ENCODE measurements at regions not wholly inside any gene's neighbourhood (a gene's known extent, or its start where the extent isn't known, plus 50 kb on each side); places are given as distances from the start of the nearest gene placed in this dataset.

DNA sequence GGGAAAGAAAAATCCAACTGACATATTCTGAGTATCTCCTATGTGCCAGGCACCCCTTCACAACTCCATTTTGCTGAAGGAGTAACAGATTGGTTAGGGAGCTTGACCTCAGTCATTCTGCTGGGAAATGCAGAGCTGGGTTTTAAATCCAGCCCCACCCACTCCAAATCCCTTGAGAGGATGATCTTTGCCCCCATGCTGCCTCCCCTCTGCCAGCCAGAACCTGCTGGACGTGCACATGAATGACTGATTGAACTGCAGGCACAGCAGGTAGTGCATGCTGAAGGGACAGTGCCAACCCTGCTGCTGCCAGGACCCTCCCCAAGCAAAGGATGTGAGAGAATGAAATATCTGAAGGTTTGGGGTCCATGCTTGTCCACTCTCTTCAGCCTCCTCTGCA, 340.9 kb downstream of the BUD13 start:
- no peak for DNase-seq

DNA sequence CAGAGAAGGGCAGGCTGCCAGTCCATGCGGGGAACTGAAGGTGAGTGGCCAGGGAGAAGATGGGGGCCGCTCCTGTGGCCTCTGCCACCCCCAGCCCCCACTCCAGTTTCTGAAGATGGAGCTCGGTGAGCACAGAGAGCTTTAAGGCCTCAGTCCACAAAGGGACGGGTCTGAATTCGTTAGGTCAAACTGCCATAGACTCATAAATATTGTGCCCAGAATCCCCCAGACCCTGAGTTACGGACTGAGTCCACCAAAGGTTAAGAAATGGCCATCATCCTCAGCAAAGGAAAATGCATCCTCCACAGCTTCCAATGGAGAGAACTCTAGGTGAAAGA, 344.2 kb downstream of the BUD13 start:
- no peak for DNase-seq

DNA sequence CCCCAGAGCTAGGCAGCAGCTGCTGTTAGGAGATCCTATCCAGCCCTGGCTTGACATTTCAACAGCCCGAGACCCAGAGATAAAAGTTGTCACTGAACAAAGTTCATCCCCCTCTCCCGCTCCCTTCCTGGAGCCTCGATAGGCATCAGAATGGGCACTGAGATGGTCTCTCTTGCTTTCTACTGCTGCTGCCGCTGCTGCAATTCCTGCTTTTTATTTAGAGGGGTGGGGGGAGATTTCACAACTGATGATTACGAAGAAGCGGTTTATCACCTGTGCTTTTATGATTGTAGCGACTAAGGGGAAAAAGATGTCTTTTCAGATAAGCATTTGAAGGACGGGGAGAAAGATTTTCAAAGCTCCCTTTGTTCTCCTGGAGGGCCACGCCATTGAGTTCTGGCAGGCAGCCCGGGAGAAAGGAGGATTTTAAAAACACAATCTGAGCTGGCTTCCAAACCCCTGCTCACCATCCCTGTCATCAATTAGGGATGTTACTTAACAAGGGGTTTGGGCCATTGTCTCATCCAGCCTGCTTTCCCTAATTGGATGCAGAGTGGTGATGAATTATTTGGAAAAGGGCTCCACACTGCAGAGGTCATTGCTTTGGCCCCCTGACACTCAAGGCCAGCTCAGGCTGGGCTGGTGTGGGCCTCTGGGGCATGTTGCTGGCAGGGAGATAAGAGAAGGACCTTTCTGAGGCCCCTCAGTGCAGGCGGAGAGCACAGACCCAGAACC, 344.7 kb downstream of the BUD13 start:
- no peak for DNase-seq

DNA sequence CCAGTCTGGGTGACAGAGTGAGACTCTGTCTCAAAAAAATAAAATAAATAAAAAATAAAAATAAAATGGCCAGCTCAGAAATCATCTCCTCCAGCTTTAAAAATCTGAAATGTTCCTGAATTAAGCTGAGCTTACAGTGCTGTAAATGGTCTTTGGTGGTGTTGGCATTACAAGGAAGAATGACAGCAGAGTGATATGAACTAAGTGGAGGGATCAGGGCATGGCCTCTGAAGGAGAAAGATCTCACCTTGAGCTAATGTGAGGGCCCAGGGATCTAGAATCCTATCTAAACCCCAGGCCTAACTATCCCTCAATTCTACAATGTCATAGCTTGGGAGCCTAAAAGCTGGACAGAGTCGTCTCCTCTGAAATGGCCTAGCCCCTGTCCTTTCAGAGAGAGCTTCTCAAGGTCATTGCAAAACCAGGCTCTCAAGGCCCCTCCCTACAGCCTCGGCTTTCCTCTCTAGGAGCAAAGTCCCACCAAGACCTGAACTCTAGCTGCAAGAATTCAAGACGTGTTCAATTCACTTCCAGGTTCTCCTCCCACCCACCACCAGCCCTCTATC, 345.4 kb downstream of the BUD13 start:
- DNase-seq, result no peak

DNA sequence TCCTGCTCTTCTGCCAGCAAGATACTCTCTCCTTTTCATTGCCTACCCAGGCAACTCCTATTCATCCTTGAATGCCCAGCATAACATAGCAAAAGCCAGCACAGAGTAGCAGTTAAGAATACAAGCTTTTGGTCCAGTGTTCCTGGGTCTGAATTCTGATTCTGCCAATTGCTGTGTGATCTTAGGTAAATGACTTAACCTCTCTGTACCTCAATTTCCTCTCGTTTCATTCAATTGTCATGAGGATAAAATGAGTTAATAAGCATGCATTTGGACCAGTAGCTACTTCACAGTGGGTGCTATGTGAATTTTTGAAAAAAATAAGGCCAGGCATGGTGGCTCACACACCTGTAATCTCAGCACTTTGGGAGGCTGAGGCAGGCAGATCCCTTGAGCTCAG, 346.0 kb downstream of the BUD13 start:
- DNase-seq, result no peak

DNA sequence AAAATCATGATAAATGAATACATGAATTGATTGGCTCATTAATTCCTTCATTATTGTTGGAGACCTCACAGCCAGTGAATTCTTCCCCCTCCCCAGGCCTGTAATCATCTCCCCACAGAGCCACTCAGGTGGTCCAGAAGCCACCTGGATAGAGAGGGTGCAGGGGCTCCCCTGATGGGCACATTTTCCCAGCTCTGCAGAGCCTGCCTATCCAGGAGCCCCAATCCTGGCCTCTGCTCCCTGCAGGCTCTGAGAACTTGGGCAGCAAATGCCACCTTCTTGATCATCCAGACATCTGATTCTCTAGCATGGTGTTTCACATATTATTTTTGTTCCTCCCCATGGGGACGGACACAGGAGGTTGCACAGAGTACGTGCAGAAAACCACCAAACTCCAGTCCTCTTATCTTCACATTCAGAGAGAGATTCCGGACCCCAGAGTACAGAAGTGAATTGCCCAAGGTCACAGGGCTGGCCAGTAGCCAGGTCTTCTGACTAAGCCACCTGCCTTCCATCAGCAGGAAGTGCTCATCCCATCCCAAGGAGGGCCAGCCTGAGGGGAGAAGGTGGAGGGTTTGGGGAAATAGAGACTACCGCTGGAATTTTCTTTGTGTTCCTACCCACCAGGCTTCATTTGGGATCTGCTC, 348.0 kb downstream of the BUD13 start:
- DNase-seq, result no peak

DNA sequence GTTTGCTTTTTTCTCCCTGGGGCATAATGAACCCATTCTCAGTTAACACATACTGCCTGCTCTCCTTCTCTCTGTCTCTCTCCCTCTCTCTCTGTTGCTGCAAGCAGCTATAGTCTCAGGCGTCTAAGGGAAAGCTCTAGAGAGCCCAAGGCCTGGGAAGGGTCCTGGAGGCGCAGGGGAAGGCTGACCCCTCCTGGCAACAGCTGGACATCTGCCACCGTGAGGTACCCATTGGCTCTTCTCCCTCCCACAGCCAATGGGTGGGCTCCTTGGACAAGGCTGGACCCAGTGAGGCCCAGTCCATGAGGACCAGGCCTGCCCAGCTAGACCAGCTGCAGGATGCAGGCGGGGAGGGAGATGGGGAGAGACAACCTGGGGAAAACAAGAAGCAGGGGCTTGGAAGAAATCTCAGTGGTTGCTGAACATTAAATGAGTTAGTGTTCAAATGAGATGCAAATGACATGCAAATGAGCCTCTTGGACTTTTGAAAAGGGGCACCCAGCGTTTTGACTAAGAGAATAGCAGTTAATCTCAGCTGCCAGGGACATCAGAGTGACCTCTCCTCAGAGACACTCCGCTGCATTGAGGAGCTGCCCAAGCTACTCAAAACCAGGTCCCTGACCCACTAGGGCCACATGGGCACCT, 349.7 kb downstream of the BUD13 start:
- no peak for DNase-seq

DNA sequence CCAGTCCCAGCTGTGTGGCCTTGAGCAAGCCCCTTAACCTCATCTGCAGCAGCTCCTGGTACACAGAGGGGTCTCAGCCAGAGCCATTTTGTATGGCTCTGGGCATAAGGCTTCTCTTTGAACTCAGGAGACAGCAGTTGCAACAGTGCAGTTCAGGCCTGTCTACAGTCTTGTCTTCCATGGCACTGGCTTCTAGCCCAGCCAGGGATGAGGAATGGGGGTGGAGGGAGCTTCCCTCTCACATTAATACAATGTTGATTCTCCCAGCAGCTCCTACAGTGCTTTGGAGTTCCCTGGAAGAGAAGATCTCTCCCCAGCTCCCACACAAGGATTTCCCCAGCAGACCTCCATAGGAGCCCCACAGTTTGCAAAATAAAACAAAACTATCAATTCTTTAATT, 350.2 kb downstream of the BUD13 start:
- DNase-seq, result no peak

DNA sequence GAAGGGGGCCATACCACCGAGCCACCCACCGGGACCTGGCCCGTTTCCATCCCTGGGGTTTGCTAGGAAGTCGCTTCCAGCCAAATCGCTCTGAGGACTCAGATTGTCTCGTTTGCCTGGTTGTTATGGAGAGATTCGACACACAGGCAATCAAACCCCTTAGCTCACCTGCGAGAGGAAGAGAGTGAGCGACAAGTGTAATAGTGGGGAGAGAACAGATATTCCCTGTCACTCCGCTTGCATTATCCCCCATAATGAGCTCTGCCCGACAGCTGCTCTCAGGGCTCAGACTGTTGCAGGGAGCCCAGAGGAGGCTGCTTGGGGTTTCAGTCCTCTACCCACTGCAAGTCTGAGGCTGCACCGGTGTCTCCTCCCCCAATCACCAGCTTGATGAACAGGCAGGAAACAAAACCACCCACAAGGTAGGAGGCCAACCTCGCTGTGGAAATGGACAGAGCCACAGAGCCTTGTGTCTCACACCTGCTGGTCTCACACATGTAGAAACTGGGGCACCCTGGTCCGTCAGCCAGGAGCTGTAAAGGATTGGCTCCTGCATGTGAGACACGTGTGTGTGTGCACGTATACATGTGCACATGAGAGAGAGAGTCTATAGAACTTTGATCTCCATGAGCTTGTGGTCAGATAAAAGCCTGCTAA, 351.1 kb downstream of the BUD13 start:
- DNase-seq, result no peak

DNA sequence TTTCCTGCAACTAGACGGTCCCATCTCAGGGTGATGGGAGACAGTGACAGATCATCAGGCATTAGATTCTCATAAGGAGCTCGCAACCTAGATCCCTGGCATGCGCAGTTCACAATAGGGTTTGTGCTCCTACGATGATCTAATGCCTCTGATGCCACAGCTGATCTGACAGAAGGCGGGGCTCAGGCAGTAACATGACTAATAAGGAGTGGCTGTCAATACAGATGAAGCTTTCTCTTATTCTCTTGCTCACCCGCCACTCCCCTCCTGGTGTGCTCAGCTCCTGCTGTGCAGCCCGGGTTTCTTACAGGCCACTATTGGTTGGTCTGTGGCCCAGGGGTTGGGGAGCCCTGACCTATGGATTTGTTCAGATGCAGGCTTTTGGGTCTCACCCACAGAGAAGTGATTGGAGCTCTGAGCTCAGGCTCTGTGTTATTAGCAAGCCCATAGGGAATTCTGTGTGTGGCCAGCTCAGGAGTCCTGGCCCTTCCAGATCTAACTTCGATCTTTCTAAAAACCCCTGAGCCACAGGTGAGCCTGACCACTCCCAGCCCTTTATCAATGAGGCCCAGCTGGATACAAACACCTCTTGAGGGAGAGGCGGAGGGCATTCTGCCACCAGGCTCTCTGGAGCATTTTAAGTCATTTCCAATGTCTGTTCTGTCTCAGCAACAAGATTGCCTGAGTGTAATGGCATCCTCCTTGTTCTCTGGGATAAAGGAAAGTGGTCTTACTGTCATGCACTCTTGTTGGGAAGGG, 351.8 kb downstream of the BUD13 start:
- no peak for DNase-seq

DNA sequence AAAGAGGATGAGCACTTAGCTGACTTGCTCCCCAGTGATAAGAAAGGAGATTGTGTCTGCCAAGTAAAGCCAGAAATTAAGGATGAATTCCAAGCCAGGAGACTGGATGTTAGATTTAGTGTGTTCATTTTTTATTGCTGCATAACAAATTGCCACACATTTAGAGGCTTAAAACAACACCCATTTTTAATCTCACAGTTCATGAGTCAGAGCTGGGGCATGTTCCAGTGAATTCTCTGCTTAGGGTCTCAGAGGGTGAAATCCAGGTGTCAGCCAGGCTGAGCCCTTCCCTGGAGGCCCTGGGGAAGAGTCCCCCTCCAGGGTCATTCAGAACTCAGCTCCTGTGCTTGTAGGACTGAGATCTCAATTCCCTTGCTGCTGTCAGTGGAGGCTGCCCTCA, 352.8 kb downstream of the BUD13 start:
- no peak for DNase-seq

DNA sequence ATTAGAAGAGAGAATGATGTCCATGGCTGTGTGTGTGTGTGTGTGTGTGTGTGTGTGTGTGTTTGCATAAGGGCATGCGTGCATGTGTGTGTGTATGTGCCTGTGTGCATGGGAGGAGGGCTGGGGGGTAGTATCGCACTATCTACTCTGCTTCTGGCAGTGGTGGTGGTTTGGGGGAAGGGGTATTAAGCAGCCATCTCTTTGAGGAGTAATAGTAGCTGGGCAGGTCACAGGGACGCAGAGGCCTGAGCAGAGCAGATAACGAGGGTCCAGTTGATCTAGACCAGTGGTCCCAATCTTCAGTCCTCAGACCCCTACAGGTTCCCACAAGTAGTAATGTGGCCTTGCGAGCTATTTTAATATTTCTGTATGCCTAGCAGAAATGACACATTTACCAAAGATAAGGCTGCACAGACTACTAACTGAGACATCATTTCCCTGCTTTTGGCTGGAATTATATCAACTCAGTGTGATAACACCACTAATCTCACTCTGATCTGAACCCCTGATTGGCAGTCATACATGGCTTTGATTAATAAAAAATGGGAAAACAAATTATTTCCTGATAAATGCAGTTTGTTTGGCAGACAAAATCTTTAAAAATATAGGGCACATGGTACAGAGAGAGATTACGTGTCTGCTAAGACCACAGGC, 354.3 kb downstream of the BUD13 start:
- DNase-seq, result no peak

DNA sequence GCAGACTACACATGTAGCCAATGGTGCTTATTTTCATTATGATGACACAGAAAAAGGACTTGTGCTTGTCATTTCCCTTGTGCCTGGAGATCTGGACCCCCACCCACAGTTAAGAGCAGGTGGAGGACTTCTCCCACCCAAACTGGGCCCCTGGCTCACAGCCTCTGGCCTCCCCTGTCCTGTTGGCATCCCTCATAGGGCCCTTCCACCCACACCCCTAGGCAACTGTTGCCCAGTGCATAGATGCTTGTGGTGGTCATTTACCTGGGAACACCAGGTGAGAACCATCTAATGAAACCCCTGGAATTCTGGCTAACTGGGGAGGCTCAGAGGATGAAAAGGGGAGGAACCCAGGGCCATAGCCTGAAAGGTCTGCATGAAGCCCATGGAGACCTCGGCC, 355.9 kb downstream of the BUD13 start:
- DNase-seq, result no peak

DNA sequence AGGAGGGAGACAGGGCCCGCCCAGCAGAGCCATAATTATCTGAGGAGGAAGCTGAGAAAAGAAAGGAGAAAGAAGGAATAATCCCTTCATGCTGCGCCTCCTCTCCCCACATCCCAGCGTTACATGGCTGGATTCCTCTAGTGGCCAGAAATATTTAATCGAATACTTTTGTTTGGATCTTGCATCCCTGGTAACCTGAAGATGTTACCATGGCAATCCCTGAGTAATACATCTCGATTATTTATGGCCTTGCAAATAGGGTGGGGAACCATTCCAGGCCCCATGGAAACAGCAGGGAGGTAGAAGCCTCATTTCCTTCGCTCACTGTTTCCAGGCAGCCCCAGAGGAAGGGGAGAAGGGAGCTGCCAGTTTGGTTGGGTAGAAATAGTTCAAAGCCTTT, 357.7 kb downstream of the BUD13 start:
- DNase-seq, result no peak

DNA sequence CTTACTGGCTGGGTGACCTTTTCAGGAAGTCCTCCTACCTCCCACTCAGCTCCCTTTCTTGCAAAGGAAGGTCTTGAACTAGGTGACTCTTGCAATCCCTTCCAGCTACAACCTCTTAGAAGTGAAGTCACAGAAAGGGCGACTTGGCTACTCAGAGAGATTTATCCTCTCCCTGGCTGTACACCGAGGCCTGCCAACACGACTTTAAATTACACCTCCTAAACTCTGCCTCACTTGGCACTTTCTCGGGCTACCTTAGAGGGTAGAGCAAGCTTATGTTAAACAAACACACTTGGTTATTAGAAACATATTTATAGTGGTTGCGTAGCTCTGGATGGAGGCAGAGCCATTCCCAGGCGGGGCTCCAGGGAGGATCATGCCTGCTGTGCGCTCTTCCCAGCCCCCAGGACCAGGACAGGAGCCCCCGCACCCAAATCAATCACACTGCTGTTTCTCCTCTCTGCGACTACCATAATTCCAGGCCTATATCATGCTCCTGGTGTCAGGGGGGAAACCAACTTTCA, 358.4 kb downstream of the BUD13 start:
- no peak for DNase-seq

DNA sequence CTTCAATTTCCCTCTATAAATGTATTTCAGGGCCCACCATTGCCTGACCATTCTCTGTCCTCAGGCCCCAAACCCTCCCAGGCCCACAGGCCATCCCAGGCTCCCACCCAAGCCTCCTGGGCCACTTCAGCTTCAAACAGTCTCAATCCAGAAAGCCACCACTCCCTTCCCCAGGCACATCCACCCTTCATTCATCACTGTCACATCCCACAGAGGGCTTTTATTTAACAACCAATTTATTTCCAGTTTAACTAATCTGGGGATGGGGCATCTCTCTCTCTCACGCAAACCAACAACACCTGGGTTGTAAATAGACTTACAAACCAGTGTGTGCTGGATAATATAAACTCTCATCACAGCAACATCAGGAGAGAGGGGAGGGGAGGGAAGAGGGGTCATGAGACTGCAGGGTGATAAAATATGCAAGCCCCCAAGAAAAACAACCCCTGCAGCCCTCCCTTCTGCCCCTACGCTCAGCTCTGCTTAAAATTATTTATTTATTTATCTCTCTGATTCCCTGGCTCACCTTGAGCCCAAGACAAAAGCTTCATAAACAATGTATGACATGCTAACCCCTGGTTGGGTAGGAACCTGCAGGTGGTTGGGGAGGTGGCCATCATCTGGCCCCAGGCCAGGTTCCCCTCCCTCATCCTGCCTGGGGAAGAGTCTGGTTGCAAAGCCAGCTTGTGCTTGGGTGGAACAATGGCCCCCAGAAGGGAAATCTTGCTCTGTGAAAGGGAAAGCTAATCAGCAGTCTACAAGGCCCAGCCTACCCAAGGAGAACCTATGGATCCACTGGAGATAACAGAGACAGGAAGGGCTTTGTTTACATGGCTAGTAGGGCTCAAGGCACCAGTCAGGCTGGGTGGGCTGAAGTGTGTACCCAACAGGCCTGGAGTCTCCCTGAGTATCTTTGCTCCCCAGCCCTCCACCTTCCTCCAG, 359.2 kb downstream of the BUD13 start:
- DNase-seq, result no peak

DNA sequence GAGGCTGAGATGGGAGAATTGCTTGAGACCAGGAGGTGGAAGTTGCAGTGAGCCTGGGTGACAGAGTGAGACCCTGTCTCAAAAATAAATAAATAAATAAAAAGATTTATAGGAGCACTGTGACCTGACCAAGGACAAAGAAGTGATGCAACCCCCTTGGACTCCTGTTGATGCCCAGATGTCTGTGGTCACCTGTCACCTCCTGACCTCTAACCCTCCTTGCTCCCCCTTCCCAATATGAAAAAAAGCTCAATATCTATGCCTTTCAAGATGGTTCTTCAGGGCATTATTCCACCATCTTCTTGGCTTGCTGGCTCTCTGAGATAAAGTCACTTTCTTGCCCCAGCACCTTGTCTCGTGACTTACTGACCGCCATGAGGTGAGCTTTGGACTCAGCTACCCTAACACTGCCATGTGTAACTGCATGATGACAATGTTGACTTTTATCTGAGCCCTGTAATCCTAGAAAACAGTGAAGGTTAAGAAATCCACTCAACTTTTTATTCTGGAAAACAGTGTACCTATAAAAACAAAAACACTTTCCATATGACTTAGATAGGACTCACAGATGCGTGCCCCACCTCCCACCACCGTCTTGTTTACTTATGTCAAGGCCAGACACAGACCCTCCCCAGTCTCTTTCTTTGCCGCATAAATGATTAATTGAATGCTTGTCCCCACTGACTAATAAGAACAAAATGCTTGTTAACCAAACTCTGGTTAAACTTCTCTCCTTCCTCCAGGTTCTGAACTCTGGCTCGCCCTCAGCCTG, 360.5 kb downstream of the BUD13 start:
- DNase-seq, result no peak

DNA sequence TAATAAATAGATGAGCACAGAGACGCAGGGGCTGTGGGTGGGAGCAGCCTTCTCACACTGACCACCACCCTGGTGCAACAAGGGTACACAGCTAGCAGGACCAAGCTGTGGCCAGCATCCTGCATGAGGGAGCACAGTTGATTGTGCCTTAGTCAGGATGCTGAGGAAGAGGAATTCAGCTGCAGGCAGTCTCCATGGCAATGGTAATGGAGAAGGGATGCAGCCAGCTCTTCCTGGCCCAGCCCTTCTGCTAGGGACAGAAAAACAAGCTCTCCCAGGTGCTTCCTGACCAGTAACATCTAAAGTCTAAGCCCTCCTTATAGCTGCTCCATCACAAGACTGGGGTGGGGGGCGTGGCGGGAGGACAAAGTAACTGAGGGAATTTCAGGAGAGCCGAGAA, 363.5 kb downstream of the BUD13 start:
- no peak for DNase-seq

DNA sequence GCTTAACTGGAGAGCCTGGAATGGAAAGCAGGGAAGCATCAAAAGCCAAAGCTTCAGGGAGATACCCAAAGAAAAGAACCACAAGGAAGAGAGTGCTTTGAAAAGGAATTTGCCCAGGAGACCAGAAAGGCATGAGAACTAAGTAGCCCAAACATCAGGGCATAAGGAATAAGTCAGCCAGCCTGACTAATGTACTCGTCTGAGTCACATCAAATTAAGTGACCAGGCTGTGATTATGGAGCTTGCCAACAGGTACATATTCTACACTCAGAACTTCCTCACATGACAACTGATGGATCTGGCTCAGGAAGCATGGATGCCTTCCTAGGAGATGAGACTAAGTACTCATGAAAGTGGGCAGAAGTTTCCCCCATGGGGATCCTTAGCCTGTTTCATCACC, 366.7 kb downstream of the BUD13 start:
- no peak for DNase-seq

DNA sequence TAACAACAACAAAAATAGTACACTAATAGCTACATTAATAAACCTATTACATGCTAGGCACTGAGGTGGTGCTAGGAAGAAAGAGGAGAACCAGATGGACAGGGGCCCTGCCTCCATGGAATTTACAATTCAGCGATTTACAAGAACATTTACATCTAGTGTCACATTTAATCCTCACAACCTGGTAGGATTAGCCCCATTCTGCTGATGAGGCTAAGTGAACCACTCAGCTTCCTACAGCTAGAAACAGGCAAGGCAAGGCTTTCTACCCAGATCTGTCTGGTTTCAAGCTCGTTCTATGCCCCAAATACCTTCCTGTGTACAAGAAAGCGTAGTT, 368.4 kb downstream of the BUD13 start:
- no peak for DNase-seq

Measured in activated T-cell treated with anti-CD3 and anti-CD28 coated beads for 4 hours (primary cell).